ENCODE measurements at regions not wholly inside any gene's neighbourhood (a gene's known extent, or its start where the extent isn't known, plus 50 kb on each side); places are given as distances from the start of the nearest gene placed in this dataset.

GRCh38 chr3:147582642-147583041 is 173.5 kb downstream of the ZIC1 start:
- TF ChIP-seq CTCF (IDR thresholded peaks at IDR 0.05) = no peak
- no peak for TF ChIP-seq POLR2AphosphoS5 (IDR thresholded peaks at IDR 0.05; ENCODE audit: insufficient read depth in 1 of 2, low read depth in 1 of 2)
